ENCODE measurements at regions not wholly inside any gene's neighbourhood (a gene's known extent, or its start where the extent isn't known, plus 50 kb on each side); places are given as distances from the start of the nearest gene placed in this dataset.

GRCh38 chr6:124877468-124877867 is 84.8 kb upstream of the RNF217 start:
- TF ChIP-seq EZH2 (IDR thresholded peaks at IDR 0.05; ENCODE audit: low read depth): no peak
- no peak for TF ChIP-seq CTCF (conservative IDR thresholded peaks at IDR 0.05)

Measured in PC-9 (cell line).